Lower leg skin (tissue), 3 donors: ENCODE measurements at regions not wholly inside any gene's neighbourhood (a gene's known extent, or its start where the extent isn't known, plus 50 kb on each side); places are given as distances from the start of the nearest gene placed in this dataset.

Source experiments
- CTCF ChIP-seq, 3 donors: fragments of 450-650 bp; IDR thresholded peaks; one replicate each; pipeline ENCODE4 v1.5.1; 2016; ENCODE audit warnings: antibody characterized with exemption in 3 of 3, mild to moderate bottlenecking in 3 of 3, moderate library complexity in 2 of 3
- POLR2A ChIP-seq, 2 donors: fragments of 450-650 bp; IDR thresholded peaks; one replicate each; pipeline ENCODE4 v1.6.1; 2016 to 2017; ENCODE audit warnings: antibody characterized with exemption in 2 of 2, mild to moderate bottlenecking in 1 of 2, moderate library complexity in 1 of 2

DNA sequence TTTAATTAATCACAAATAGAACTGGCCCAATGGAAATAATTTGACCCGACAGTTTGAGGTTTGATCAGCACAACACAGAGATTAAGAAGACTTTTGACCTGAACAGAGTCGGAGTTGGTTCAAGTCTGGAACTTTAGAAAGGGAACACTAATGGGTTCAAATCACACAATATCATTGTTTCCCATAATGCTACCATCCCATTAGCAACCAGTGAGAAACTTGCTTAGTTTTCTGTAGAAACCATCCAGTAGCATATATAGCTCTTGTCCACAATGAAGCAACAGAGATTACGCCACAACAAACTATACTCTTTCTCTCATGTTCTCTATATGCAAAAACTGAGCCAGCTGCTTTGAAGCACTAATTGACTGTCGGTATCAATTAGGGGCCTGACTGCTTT, 376.9 kb upstream of the SPRY2 start:
- TF ChIP-seq CTCF (IDR thresholded peaks at IDR 0.05) (no peak), POLR2A (IDR thresholded peaks at IDR 0.05) (no peak)
